HG02970 (cell line): ENCODE measurements at regions not wholly inside any gene's neighbourhood (a gene's known extent, or its start where the extent isn't known, plus 50 kb on each side); places are given as distances from the start of the nearest gene placed in this dataset.

Experiments
- ATAC-seq: cut with Tn5 transposase; IDR thresholded peaks from one replicate; pipeline ENCODE4 v1.9.1; 2021; ENCODE audit warnings: mild to moderate bottlenecking, moderate library complexity, moderate number of reproducible peaks; ENCODE audit not compliant: unreplicated experiment, low FRiP score

GRCh38 chr9:88783711-88784083, 207.6 kb upstream of the S1PR3 start:
- ATAC-seq = no peak

GRCh38 chr9:88784960-88785359, 206.3 kb upstream of the S1PR3 start:
- ATAC-seq = no peak

DNA sequence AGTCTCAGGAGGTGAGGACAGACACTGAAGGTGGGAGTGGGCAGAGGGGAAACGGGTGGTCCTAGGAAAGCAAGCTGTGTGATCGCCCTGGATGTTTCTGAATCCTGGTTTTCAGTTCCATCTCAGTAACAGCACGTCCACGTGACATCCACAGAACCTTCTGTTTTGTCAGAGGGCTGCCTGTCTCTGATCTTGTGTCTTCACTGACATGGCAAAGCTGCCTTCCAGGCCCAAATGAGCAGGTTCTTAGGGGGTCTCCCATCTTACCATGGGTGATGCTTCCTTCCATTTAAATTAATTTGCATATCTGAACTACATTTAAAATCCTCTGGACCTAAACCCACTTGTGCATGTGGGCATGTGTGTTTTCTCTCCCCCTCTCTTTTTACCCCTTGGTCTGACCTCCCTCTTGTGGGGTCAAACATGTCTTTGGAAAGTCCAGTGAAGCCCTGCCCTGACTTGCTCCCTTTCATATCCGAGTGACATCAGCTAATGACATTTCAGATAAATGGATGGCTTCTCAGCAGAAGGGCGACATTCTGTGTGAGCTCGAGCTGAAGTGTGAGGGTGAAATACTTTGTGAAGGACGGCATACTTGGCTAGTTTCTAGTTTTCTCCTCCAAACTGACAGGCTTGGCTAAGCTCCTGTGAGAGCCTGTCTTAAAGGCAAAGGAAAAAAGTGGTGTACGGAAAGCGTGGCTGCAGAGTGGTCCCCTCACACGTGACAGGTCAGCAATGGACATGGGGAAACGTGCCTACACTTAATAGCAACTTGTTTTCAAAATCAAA, 204.8 kb upstream of the S1PR3 start:
- no peak for ATAC-seq

DNA sequence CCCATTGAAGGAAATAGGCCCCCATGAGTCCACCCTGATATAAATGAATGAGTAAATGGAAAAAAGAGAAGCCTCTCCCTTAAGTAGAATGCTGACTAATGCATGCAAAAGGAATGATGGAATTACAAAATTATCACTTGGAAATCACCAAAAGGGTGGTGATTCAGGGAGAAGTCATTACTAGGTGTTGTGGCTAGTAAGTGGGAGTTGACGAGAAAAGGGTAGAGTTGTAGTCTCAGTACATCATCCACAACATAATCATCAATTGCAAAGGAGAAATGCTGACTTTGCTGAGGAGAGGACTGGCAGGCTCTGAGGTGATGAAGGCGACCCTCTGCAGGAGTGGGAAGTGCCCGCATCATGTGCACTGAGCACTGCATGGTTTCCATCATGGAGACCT, 201.5 kb upstream of the S1PR3 start:
- ATAC-seq = no peak

DNA sequence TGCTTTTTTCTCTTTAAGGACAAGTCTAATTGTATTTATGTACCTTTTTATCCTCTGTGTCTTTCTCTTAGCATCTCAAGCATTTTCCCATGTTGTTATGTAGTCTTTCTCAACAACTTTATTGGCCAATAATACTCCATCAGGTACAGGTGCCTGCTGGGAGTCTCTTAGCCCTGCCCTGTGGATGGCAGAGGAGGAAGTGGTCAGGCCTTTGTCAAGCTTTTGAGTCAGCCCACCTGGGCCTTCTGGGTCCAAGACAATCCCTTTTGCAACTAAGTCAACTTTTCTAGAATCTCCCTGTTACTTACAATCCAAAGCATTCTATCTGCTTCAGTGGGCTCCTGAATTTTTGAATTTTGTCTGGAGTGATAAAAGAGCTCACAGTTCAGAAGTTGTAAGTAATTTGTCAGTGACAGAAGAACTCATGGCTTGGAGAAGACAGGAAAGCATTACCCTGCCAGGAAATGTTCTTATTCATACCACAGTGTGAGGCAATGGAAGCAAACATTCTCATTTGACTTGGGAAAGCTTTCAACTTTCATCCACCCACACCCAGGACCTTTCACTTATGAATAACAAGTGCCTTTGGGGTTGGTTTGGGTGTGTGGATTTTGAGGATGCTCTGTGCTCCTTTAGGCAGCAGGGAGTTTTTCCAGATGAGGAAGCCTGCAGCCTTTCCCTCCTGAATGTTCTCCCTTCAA, 200.0 kb upstream of the S1PR3 start:
- ATAC-seq = no peak

GRCh38 chr9:88792502-88792901, 198.8 kb upstream of the S1PR3 start:
- ATAC-seq = no peak

- ATAC-seq = no peak
Measured at GRCh38 chr9:88794100-88794499, 197.2 kb upstream of the S1PR3 start.

GRCh38 chr9:88796947-88797346, 194.3 kb upstream of the S1PR3 start:
- ATAC-seq = no peak

GRCh38 chr9:88798476-88798875, 192.8 kb upstream of the S1PR3 start:
- no peak for ATAC-seq

- ATAC-seq = no peak
Measured at GRCh38 chr9:88799541-88800328, 191.5 kb upstream of the S1PR3 start.

DNA sequence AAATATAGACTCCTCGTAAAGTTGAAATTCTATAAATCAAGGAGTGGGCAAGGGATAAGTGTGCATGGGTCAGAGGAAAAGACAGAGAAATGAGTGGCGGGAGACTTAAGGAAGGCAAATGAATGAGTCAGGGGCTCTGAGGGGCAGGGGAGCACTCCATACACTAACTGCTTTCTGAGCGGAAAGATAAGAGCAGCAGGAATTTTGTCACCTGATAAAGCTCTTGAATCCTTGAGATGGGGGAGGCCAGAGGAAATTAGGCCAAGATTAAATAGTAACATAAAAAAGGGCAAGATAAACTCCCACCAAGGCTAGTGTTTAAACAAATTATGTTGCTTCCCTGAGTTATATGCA, 191.0 kb upstream of the S1PR3 start:
- ATAC-seq = no peak

DNA sequence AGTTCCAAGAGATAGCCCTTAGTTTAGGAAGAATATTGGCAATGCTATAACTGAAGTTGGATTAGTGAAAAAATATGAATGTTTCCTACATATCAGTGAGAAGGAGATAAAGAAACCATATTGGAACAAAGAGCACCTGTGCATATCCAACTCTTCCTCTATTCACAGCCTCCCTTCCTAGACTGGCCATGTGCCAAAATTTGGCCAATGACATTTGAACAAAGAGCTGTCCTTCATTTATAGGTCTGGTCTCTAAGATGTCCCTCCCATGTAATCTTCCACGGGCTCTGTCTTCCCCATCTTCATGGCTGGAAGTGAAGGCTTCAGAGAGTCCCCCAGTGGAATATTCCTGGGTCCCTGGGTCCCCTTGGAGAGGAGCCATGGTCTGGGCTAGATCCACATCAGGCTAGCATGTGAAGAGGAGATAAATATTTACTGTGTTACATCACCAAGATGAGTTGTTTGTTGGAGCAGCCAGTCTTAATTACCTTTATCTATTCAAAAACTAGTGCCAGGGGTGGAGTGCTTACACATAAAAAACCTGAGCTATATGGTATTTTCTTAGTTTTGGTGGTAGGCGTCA, 190.0 kb upstream of the S1PR3 start:
- no peak for ATAC-seq

DNA sequence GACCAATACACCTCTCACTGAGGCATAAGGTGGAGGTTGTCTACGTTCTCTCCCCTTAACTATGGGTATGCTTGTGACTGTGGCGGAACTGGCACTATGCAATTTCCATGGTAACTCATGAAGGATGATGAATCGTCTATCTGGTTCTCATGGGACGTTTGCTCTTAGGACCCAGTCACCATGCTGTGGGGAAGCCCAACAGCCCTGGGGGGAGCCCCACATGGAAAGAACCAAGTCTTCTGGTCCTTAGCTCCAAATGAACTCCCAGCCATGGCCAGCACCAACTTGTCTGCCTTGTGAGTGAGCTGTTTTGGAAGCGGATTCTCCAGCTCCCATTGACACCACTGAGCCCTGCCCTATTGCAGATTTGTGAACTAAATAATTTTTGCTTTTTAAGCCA, 188.7 kb upstream of the S1PR3 start:
- no peak for ATAC-seq

GRCh38 chr9:88803546-88804253, 187.6 kb upstream of the S1PR3 start:
- ATAC-seq = no peak

DNA sequence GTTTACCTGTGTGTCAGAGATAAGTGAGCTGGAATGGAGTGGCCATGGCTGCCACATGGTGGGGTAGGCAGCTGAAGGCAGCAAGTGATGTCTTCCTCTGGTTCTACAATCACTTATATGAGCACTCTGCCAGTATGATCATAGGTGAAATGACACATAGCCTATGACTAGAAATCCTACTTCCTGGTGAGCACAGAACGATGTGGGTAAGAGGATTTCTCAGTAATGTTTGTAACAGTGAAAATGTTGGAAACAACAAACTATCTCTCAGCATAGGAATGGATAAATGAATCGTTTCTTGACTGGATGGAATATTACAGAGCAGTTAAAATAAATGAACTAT, 187.0 kb upstream of the S1PR3 start:
- no peak for ATAC-seq

DNA sequence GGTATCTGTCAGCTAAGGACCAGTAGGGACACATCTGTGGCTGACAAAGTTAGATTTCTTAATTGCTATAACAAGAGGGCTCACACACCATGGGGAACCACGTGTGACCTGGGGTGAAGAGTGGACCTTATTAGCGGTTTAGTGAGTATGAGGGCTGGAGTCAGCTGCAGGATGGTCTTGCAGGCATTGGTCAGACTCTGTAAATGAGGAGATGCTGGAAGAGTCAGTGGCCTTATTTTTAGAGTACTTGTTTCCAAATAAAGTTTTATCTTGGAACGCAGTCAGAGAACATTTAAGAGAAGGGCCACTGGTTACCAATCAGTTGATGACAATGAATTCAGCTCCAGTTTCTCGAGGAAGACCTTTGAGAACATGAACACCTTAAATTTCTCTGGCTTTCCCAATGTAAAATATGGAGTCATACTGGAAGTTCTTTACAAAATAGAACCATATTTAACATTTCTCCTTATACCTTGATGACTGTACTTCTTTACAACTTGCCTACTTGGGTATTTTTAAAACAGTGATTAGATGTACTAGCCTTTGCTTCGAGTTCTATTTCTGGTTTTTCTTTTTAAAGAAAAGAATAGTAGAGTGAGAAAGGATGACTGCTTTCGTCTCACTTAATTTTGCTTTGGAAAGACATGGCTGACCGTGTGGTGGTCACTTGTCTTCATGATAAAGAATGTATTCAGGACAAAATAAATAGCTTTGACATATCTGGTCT, 185.9 kb upstream of the S1PR3 start:
- no peak for ATAC-seq

- ATAC-seq = no peak
Measured at GRCh38 chr9:88807426-88807825, 183.8 kb upstream of the S1PR3 start.

- ATAC-seq = no peak
Measured at GRCh38 chr9:88808019-88808656, 183.1 kb upstream of the S1PR3 start.

- ATAC-seq = no peak
Measured at GRCh38 chr9:88808761-88809354, 182.4 kb upstream of the S1PR3 start.
